ENCODE measurements at regions not wholly inside any gene's neighbourhood (a gene's known extent, or its start where the extent isn't known, plus 50 kb on each side); places are given as distances from the start of the nearest gene placed in this dataset.
A peak's percentile ranks its signal among the peaks of the same experiment; 100 is the strongest.
"Not testable (repeated sequence)": the region's sequence is repeated elsewhere in the genome, so short reads cannot be mapped to it uniquely, and the experiment has no call there.

DNA sequence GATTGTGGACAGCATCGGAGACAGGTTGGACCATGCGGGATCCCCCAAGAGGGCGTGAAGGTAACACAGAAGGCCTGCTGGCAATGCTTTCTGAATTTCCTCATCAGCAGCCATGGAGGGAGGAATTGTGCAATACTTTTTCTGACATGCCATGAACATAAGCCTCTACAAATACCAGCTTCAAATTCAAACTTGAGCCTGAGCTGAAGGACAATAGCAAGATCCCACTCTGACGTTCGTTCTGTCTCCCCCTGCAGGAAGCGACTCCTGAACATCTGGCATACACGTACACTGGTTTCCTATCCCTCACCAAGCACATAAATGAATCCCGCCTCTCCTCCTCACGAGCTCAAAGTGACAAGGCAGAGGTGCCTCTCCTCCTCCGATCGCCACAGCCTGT, 312.2 kb downstream of the BRD1 start:
- TF ChIP-seq POLR2A (IDR thresholded peaks at IDR 0.05; ENCODE audit: extremely low read depth, insufficient read length): no peak
- TF ChIP-seq, protein P1, sequence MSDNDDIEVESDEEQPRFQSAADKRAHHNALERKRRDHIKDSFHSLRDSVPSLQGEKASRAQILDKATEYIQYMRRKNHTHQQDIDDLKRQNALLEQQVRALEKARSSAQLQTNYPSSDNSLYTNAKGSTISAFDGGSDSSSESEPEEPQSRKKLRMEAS (IDR thresholded peaks at IDR 0.05; ENCODE audit: low read depth, low read length): no peak
- TF ChIP-seq, protein P2, sequence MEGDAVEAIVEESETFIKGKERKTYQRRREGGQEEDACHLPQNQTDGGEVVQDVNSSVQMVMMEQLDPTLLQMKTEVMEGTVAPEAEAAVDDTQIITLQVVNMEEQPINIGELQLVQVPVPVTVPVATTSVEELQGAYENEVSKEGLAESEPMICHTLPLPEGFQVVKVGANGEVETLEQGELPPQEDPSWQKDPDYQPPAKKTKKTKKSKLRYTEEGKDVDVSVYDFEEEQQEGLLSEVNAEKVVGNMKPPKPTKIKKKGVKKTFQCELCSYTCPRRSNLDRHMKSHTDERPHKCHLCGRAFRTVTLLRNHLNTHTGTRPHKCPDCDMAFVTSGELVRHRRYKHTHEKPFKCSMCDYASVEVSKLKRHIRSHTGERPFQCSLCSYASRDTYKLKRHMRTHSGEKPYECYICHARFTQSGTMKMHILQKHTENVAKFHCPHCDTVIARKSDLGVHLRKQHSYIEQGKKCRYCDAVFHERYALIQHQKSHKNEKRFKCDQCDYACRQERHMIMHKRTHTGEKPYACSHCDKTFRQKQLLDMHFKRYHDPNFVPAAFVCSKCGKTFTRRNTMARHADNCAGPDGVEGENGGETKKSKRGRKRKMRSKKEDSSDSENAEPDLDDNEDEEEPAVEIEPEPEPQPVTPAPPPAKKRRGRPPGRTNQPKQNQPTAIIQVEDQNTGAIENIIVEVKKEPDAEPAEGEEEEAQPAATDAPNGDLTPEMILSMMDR (IDR thresholded peaks at IDR 0.05; ENCODE audit: low read depth, low read length): peak; percentile 37
- TF ChIP-seq MYC (IDR thresholded peaks at IDR 0.05; ENCODE audit: low read depth, low read length): peak; percentile 13; the same call in 1 of the 2 replicates
- peak; percentile 94 for DNase-seq (ENCODE audit: low read depth)
- no peak overlapping the region for H3K4me3 ChIP-seq (ENCODE audit: low read depth, low read length)

DNA sequence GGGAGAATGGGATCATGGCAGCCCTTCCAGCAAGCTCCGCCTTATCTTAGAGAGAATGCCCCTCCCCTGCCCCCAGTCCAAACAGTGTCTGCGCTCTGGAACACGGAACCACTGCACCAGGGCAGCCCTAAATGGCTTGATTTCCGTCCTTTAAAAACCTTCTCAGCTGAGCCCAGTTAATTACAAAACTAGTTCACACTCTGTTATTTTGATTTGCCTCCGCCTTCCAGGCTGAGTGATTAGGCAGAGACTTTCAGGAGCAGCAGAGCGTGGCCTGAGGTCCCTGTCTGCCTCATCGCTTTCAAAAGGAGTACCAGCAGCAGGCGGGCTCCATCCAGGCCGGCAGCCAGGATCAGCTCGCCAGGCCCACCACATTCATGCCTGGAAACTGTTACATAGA, 313.0 kb downstream of the BRD1 start:
- DNase-seq (ENCODE audit: low read depth): no peak
- TF ChIP-seq POLR2A (IDR thresholded peaks at IDR 0.05; ENCODE audit: extremely low read depth, insufficient read length): no peak
- no peak for TF ChIP-seq MYC (IDR thresholded peaks at IDR 0.05; ENCODE audit: low read depth, low read length)
- TF ChIP-seq, protein P1 (IDR thresholded peaks at IDR 0.05; ENCODE audit: low read depth, low read length): no peak
- TF ChIP-seq, protein P2 (IDR thresholded peaks at IDR 0.05; ENCODE audit: low read depth, low read length): no peak

DNA sequence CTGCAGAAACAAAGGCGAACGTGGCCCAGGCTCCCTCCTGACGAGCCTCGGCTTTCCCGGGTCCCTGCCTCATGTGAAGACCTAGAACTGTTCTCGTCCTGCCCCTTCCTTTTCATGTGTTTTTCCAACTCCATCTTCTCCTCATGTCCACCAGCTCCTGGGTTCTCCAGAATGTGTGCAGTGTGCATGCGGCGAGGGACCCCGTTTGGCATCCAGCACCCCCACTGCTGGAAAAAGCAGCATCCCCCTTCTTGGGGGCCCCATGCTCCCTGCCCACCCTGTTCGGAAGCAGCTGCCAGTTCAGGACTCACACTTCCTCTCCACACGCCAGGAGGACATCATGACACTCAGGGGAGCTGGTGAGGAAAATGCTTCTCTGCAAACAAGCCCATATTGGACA, 313.5 kb downstream of the BRD1 start:
- DNase-seq (ENCODE audit: low read depth): no peak
- TF ChIP-seq POLR2A (IDR thresholded peaks at IDR 0.05; ENCODE audit: extremely low read depth, insufficient read length) (no peak), MYC (IDR thresholded peaks at IDR 0.05; ENCODE audit: low read depth, low read length) (no peak)
- TF ChIP-seq, protein P1 (IDR thresholded peaks at IDR 0.05; ENCODE audit: low read depth, low read length): no peak
- TF ChIP-seq, protein P2 (IDR thresholded peaks at IDR 0.05; ENCODE audit: low read depth, low read length): no peak
- H3K4me3 ChIP-seq (ENCODE audit: low read depth, low read length): no peak overlapping the region

More for the DNA sequence above, 313.0 kb downstream of the BRD1 start:
- H3K4me3 ChIP-seq (ENCODE audit: low read depth, low read length): no peak overlapping the region

DNA sequence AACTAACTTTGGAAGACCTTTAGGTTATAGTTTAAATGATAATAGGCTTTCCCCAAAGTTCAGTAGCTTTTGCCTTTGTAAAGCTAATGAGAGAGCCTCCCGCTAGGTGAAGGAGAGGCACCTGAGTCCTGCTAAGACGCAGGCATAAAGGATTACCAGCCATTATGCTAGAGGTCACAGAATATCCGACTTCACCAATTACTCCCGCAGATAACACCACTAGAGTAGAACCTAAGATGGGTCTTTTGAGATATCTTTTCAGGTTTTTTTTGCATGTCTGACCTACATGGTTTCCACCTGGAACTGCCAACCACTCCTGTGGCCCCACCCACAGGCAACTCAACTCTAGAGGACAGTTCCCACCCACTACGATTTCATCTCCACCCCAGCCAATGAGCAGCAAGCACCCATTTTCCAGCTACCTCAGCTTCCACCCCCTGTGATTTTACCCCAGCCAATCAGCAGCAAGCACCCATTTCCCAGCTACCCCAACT, 314.3 kb downstream of the BRD1 start:
- no peak for TF ChIP-seq POLR2A (IDR thresholded peaks at IDR 0.05; ENCODE audit: extremely low read depth, insufficient read length)
- TF ChIP-seq, protein P1 (IDR thresholded peaks at IDR 0.05; ENCODE audit: low read depth, low read length): no peak
- no peak for TF ChIP-seq MYC (IDR thresholded peaks at IDR 0.05; ENCODE audit: low read depth, low read length)
- TF ChIP-seq, protein P2 (IDR thresholded peaks at IDR 0.05; ENCODE audit: low read depth, low read length): no peak
- DNase-seq (ENCODE audit: low read depth): no peak
- H3K4me3 ChIP-seq (ENCODE audit: low read depth, low read length): no peak overlapping the region

DNA sequence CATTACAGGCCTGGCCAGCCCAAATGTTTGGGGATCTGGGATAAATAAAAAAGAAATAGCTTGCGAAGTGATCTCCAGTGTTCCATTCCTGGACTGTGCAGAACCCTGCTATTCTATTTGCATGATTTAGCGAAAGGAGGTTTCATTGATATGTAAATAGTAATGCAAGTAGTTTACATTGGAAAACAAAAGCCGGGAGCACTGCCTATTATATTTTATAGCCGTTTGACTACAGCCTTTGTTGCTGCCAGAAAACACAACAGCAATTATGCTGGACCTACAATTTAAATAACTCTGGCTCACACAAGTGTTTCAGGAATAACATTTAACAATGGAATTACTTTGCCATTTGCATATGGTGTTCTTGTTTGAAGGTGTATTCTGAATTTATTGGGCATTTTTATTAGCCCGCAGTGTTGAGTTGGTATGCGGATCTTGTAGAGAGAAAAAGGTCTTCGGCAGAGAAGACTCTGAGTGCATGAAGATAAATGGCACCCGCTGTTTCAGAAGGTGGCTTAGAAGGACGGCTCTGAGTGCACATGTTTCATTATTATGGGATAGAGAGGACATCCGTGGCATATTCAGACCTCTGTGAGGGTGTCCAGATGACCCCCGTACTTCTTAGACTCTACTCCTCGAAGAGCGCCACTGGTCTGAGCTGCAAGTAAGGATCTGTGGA, 315.0 kb downstream of the BRD1 start:
- TF ChIP-seq, protein P1 (IDR thresholded peaks at IDR 0.05; ENCODE audit: low read depth, low read length): no peak
- DNase-seq (ENCODE audit: low read depth): no peak
- no peak overlapping the region for H3K4me3 ChIP-seq (ENCODE audit: low read depth, low read length)

DNA sequence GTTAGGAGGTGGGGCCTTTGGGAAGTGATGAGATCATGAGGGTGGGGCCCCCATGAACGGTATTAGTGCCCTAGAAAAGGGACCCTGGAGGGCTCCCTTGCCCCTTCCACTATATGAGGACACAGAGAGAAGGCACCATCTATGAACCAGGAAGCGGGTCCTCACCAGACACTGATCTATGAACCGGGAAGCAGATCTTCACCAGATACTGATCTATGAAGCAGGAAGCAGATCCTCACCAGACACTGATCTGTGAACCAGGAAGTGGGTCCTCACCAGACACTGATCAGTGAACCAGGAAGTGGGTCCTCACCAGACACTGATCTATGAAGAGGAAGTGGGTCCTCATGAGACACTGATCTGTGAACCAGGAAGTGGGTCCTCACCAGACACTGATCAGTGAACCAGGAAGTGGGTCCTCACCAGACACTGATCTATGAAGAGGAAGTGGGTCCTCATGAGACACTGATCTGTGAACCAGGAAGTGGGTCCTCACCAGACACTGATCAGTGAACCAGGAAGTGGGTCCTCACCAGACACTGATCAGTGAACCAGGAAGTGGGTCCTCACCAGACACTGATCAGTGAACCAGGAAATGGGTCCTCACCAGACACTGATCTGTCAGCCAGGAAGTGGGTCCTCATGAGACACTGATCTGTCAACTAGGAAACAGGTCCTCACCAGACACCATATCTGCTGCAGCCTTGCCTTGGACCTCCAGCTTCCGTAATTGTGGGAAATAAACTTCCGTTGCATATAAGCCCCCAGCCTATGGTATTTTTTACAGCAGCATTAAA, 316.1 kb downstream of the BRD1 start:
- H3K4me3 ChIP-seq (ENCODE audit: low read depth, low read length); DNase-seq (ENCODE audit: low read depth): not testable (repeated sequence)

Data from NB4 (cell line).